ENCODE measurements at regions not wholly inside any gene's neighbourhood (a gene's known extent, or its start where the extent isn't known, plus 50 kb on each side); places are given as distances from the start of the nearest gene placed in this dataset.

DNA sequence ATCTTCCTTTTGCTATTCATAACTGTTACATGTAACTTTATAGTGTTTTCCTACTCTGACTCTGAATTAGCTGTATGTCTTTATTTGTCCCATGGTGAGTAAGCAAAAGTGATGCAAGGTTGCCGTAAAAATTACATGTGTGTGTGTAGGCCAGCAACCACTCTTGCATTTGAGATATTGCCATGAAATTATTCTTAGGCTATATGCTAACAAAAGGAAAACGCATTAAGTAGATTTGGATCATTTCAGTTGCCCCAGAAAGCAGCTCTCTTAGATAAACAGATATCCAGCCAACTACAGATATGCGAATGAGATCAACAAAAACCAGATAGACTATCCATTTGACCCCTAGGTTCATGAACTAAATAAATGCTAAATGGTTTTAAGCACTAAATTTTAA, 73.6 kb downstream of the CYLC2 start:
- TF ChIP-seq, protein P1, sequence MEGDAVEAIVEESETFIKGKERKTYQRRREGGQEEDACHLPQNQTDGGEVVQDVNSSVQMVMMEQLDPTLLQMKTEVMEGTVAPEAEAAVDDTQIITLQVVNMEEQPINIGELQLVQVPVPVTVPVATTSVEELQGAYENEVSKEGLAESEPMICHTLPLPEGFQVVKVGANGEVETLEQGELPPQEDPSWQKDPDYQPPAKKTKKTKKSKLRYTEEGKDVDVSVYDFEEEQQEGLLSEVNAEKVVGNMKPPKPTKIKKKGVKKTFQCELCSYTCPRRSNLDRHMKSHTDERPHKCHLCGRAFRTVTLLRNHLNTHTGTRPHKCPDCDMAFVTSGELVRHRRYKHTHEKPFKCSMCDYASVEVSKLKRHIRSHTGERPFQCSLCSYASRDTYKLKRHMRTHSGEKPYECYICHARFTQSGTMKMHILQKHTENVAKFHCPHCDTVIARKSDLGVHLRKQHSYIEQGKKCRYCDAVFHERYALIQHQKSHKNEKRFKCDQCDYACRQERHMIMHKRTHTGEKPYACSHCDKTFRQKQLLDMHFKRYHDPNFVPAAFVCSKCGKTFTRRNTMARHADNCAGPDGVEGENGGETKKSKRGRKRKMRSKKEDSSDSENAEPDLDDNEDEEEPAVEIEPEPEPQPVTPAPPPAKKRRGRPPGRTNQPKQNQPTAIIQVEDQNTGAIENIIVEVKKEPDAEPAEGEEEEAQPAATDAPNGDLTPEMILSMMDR (conservative IDR thresholded peaks at IDR 0.05; ENCODE audit: low read depth, low read length), result no peak
- H3K4me3 ChIP-seq (ENCODE audit: low read depth, low read length), result no peak overlapping the region
- no peak for DNase-seq (ENCODE audit: low read depth)

DNA sequence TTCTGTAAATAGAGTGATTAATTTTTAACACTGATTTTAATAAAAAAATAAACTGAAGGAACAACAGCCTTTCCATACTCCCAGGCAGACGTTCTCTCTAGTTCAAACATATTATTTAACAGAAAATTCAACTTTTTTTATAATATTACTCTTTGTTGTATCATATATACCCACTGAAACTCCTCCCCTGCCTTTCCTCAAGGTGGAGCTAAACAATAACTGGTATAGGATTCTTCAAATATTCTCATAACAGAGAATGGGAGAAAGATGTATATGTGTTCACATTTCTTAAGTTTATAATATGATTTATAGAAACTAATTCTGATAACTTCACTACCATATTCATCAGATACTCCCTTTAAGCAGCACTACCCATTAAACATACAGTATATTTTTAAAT, 83.4 kb downstream of the CYLC2 start:
- TF ChIP-seq, protein P1 (conservative IDR thresholded peaks at IDR 0.05; ENCODE audit: low read depth, low read length), result no peak
- no peak overlapping the region for H3K4me3 ChIP-seq (ENCODE audit: low read depth, low read length)
- no peak for DNase-seq (ENCODE audit: low read depth)

DNA sequence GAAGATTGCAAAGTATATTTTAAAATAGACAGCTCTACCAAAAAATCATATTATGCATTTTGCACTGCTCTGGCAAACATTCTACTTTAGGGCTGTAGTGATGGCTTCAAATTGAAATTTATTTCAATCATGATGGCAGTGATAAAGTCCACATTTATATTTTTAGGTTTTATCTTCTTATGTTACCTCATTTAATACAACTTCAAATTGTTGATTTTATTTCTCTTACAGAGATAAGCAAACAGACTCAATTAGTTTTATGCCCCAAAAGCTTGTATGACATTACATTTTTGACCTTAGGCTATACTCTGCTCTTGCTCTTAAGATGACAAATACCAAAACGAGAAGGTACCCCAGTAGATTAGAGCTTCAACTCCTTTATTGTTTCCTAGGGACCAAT, 87.4 kb downstream of the CYLC2 start:
- H3K4me3 ChIP-seq (ENCODE audit: low read depth, low read length), result no peak overlapping the region
- TF ChIP-seq, protein P1 (conservative IDR thresholded peaks at IDR 0.05; ENCODE audit: low read depth, low read length), result no peak
- no peak for DNase-seq (ENCODE audit: low read depth)

DNA sequence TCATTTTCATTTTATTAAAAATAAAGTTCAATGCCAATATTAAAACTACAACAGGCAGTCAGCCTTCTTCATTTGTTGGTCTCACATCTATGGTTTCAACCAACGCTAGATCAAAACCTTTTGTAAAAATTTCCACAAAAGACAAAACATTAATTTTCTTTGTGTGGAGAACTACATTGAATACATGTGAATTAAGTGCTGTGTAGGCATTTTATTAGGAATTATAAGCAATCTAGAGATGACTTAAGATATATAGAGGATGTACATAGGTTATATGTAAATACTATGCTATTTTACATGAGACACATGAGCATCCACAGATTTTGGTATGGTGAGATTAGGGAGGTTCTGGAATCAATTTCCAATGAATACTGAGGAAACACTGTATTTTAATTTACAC, 94.2 kb downstream of the CYLC2 start:
- TF ChIP-seq, protein P1 (conservative IDR thresholded peaks at IDR 0.05; ENCODE audit: low read depth, low read length), result no peak
- DNase-seq (ENCODE audit: low read depth), result no peak

DNA sequence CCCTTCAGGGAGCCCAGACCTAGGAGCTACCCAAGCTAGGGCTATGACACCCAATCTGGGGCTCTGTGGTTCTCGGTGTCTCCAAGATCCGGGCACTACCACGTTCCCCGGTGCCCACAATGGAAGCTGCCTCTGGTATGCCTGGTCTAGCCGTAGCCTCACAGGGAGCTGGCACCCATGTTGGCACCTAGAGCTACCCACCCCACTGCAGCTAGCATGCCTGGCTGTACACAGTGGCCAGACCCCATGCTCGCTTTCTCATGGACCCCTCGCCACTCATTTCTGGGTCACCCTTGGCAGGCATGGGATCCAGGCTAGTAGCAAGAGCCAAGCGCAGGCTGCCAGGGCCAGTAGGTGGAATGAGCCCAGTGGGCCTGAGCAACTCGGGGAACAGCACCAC, 109.0 kb downstream of the CYLC2 start:
- no peak for DNase-seq (ENCODE audit: low read depth)
- no peak overlapping the region for H3K4me3 ChIP-seq (ENCODE audit: low read depth, low read length)
- TF ChIP-seq, protein P1 (conservative IDR thresholded peaks at IDR 0.05; ENCODE audit: low read depth, low read length), result no peak

More for the DNA sequence above, 94.2 kb downstream of the CYLC2 start:
- no peak overlapping the region for H3K4me3 ChIP-seq (ENCODE audit: low read depth, low read length)

DNA sequence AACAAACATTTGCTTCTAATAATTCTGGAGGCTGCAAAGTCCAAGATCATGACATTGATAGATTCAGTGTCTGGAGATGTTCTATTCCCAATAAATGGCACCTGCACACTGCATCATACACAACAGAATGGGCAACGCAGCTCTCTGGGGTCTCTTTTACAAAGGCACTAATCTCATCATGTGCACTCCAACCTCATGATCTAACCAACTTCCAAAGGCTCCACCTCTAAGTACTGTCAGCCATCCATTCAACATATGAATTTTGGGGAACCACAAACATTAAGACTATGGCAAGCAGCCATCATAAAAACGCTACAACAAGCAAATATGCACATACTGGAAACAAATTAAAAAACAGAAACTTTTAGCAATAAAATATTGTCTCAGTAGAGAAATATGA, 121.1 kb downstream of the CYLC2 start:
- TF ChIP-seq, protein P1 (conservative IDR thresholded peaks at IDR 0.05; ENCODE audit: low read depth, low read length), result no peak
- no peak for DNase-seq (ENCODE audit: low read depth)
- H3K4me3 ChIP-seq (ENCODE audit: low read depth, low read length), result no peak overlapping the region

DNA sequence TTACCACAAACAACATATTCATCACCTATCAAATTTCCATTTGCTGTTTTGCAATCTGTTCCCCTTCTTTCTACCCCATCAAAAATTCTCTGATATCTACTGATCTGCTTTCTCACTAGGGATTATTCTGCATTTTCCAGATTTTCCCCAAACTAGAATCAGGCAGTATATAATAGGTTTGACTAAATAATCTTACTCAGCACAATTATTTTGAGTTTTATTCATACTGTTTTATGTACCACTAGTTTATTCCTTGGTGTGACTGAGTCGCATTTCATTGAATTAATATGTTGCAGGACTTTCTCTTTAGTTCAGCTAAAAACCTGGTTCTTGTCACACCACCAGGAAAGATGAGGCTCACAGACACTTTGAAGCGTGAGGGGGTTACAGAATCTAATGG, 131.4 kb downstream of the CYLC2 start:
- H3K4me3 ChIP-seq (ENCODE audit: low read depth, low read length), result no peak overlapping the region
- no peak for DNase-seq (ENCODE audit: low read depth)
- TF ChIP-seq, protein P1 (conservative IDR thresholded peaks at IDR 0.05; ENCODE audit: low read depth, low read length), result no peak
